Endodermal cell (in vitro differentiated cells): ENCODE measurements at regions not wholly inside any gene's neighbourhood (a gene's known extent, or its start where the extent isn't known, plus 50 kb on each side); places are given as distances from the start of the nearest gene placed in this dataset.

Experiments
- DNase-seq: peaks from one replicate; pipeline ENCODE4 v3.0.0-alpha.2; 2017
- H3K27ac ChIP-seq: 2 replicates; pipeline ENCODE4 v1.5.1; 2013; ENCODE audit warnings: mild to moderate bottlenecking, low read depth, low read length, moderate library complexity
- H3K27me3 ChIP-seq: 2 replicates; pipeline ENCODE4 v1.6.1; 2013; ENCODE audit warnings: mild to moderate bottlenecking, low read length, moderate library complexity; ENCODE audit not compliant: insufficient read depth, control insufficient read depth, poor library complexity, severe bottlenecking
- H3K36me3 ChIP-seq: 2 replicates; pipeline ENCODE4 v1.7.0; 2013; ENCODE audit warnings: mild to moderate bottlenecking, low read length, moderate library complexity; ENCODE audit not compliant: control insufficient read depth, insufficient read depth
- H3K4me1 ChIP-seq: one replicate; pipeline ENCODE4 v1.7.0; 2013; ENCODE audit warnings: low read length; ENCODE audit not compliant: control insufficient read depth, insufficient read depth
- H3K4me3 ChIP-seq: 2 replicates; pipeline ENCODE4 v1.5.1; 2013; ENCODE audit warnings: mild to moderate bottlenecking, low read length, moderate library complexity
- H3K9ac ChIP-seq: 2 replicates; pipeline ENCODE4 v1.6.1; 2013; ENCODE audit warnings: mild to moderate bottlenecking, low read length, moderate library complexity; ENCODE audit not compliant: poor library complexity, severe bottlenecking; ENCODE audit errors: extremely low read depth
- H3K9me3 ChIP-seq: 2 replicates; pipeline ENCODE4 v1.6.1; 2013; ENCODE audit warnings: mild to moderate bottlenecking, low read length, moderate library complexity; ENCODE audit not compliant: control insufficient read depth
- H3K27ac Mint-ChIP-seq: 2 replicates; pipeline ENCODE4 v1.8.0; 2020; ENCODE audit warnings: mixed read lengths
- H3K27me3 Mint-ChIP-seq: 2 replicates; pipeline ENCODE4 v1.8.0; 2021; ENCODE audit warnings: mild to moderate bottlenecking, mixed read lengths; ENCODE audit not compliant: insufficient read depth
- H3K36me3 Mint-ChIP-seq: 2 replicates; pipeline ENCODE4 v1.8.0; 2020; ENCODE audit warnings: low read depth, mixed read lengths
- H3K4me1 Mint-ChIP-seq: 2 replicates; pipeline ENCODE4 v1.8.0; 2020; ENCODE audit warnings: mixed read lengths
- H3K4me3 Mint-ChIP-seq: 2 replicates; pipeline ENCODE4 v1.8.0; 2020; ENCODE audit warnings: mild to moderate bottlenecking, moderate library complexity, mixed read lengths
- H3K9me3 Mint-ChIP-seq: 2 replicates; pipeline ENCODE4 v1.8.0; 2020; ENCODE audit warnings: mild to moderate bottlenecking, mixed read lengths
- WGBS, 2 experiments: methylation state at CpG; one replicate each; pipeline versions ENCODE4 v1.1.5 to v1.1.7; 2013; ENCODE audit warnings: missing lambda C conversion rate in 2 of 2, mixed read lengths in 1 of 2; ENCODE audit not compliant: insufficient coverage in 1 of 2, insufficient read length in 1 of 2; 5-methylcytosine and 5-hydroxymethylcytosine counted together
- TF ChIP-seq, protein P1 (sequence below): fragments of 200-600 bp; sonication (generic); conservative IDR thresholded peaks from 2 replicates; pipeline ENCODE4 v1.5.0; 2021; ENCODE audit warnings: antibody characterized with exemption, mild to moderate bottlenecking

DNA sequence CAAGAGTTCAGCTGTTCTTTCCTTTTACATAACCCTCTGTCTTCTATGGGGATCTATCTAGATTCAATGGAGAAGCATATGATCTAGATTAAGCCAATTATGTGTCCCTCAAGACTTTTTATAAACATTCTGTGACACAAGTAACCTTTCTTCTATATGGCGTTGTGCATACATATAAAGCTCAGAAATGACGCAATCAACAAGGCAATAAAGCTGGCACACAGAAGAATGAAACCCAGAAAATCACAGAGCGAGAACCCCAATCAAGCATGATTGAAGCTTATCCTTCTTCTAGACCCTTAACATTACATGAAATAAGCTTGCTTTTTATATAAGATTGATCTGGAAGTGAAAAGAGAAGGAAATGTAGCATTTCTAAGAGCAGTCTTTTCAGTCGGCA lies 178.9 kb downstream of the DMRTA1 start:
- Mint-ChIP-seq H3K36me3 (peaks cover 19% of the 10 kb centered on the region), H3K9me3 (peaks cover 23% of the 10 kb centered on the region), H3K4me1 (peaks cover 23% of the 10 kb centered on the region), H3K27me3 (no peaks in the 10 kb centered on the region), H3K4me3 (no peak overlapping the region), H3K27ac (no peak overlapping the region)
- no peak overlapping the region for H3K4me3 ChIP-seq
- peaks cover 3% of the 10 kb centered on the region for H3K4me1 ChIP-seq
- H3K36me3 ChIP-seq, result no peaks in the 10 kb centered on the region
- no peaks in the 10 kb centered on the region for H3K27me3 ChIP-seq
- no peak overlapping the region for H3K9ac ChIP-seq
- 89 to 100% methylated on average over 3 to 4 of the region's 4 CpGs for WGBS, 2 experiments
- no peak overlapping the region for H3K27ac ChIP-seq
- no peak for DNase-seq
- TF ChIP-seq, protein P1, sequence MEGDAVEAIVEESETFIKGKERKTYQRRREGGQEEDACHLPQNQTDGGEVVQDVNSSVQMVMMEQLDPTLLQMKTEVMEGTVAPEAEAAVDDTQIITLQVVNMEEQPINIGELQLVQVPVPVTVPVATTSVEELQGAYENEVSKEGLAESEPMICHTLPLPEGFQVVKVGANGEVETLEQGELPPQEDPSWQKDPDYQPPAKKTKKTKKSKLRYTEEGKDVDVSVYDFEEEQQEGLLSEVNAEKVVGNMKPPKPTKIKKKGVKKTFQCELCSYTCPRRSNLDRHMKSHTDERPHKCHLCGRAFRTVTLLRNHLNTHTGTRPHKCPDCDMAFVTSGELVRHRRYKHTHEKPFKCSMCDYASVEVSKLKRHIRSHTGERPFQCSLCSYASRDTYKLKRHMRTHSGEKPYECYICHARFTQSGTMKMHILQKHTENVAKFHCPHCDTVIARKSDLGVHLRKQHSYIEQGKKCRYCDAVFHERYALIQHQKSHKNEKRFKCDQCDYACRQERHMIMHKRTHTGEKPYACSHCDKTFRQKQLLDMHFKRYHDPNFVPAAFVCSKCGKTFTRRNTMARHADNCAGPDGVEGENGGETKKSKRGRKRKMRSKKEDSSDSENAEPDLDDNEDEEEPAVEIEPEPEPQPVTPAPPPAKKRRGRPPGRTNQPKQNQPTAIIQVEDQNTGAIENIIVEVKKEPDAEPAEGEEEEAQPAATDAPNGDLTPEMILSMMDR, result no peak
- peaks cover 22% of the 10 kb centered on the region for H3K9me3 ChIP-seq

DNA sequence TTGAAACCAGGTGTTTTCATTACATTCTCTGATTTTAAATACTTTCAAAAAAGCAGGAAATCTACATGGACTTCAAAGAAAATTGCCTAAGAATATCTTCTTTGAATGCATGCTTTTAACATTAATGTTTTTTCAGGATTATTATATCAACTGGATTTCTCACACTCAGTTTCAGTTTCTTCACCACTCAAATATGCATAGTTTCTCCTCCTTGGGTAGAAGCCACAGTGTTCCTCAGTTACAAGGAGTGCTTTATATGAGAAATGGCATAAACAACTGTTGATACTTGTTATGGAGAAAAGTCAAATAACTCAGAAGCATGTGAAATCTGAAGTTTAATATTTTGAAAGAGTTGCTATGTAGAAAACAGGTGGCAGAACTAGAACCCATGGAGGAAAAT lies 196.9 kb downstream of the DMRTA1 start:
- Mint-ChIP-seq H3K36me3 (peaks cover 14% of the 10 kb centered on the region), H3K9me3 (peaks cover 14% of the 10 kb centered on the region), H3K4me3 (no peak overlapping the region), H3K27me3 (no peaks in the 10 kb centered on the region), H3K27ac (no peak overlapping the region), H3K4me1 (peaks cover 12% of the 10 kb centered on the region)
- TF ChIP-seq, protein P1, result no peak
- Histone ChIP-seq H3K27me3 (no peaks in the 10 kb centered on the region), H3K36me3 (no peaks in the 10 kb centered on the region), H3K9me3 (no peaks in the 10 kb centered on the region), H3K4me3 (no peak overlapping the region), H3K27ac (no peak overlapping the region), H3K4me1 (peaks cover 5% of the 10 kb centered on the region), H3K9ac (no peak overlapping the region)
- no peak for DNase-seq

DNA sequence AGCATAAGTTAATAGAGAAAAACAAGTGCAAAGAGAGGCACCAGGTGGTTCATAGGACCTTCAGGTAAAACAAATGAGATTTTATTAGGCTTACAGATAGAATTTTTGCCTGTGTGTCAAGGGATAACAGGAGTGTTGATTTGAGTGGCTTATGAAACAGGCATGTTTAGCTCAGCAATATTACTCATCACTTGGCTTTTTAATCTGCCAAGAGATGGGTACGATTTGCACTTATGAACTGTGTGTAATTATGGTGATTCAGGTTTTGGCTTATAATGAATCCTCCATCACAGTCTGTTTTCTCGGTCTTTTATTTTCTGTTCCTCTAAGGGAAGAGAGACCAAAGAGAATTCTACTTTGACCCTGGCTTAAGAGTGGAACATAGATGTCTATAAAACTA lies 199.3 kb downstream of the DMRTA1 start:
- Histone ChIP-seq H3K4me3 (no peak overlapping the region), H3K36me3 (no peaks in the 10 kb centered on the region), H3K4me1 (no peaks in the 10 kb centered on the region), H3K9me3 (no peaks in the 10 kb centered on the region), H3K27me3 (no peaks in the 10 kb centered on the region), H3K9ac (no peak overlapping the region), H3K27ac (no peak overlapping the region)
- H3K9me3 Mint-ChIP-seq, result peaks cover 14% of the 10 kb centered on the region
- 86% methylated on average over 2 of the region's 2 CpGs; no CpG with 5 or more reads in 1 of the 2 experiments for WGBS, 2 experiments
- peaks cover 14% of the 10 kb centered on the region for H3K36me3 Mint-ChIP-seq
- peaks cover 20% of the 10 kb centered on the region for H3K4me1 Mint-ChIP-seq
- no peak overlapping the region for H3K4me3 Mint-ChIP-seq
- no peak overlapping the region for H3K27ac Mint-ChIP-seq
- DNase-seq, result no peak
- H3K27me3 Mint-ChIP-seq, result no peaks in the 10 kb centered on the region
- TF ChIP-seq, protein P1, result no peak
